ENCODE measurements at regions not wholly inside any gene's neighbourhood (a gene's known extent, or its start where the extent isn't known, plus 50 kb on each side); places are given as distances from the start of the nearest gene placed in this dataset.

DNA sequence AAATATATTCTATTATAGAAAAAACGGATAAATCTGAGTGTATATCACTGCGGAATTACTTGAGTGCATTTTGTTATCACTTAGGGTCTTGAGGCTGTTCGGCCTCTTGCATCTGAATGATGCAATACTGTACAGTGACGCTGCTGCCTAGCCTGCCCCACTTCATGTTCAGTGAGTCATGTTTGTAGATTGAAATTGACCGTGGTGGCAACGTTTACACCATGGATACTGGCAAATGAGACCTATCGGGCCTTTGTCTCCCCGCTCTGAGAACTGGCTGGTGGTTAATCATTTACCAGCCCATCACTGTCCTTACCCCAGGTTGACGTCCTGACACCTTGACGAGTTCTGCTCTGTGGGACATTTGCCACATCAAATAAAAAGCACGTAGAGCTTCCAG is 510.1 kb upstream of the ADAMTS16 start:
- Histone ChIP-seq H4K20me1 (replicated peaks; ENCODE audit: control insufficient read depth, extremely low read depth, insufficient read depth, low read length) (no peaks in the 10 kb centered on the region), H3K4me2 (ENCODE audit: insufficient read depth, low read length) (no peak overlapping the region), H3K4me1 (ENCODE audit: control insufficient read depth, extremely low read depth, insufficient read depth, low read length) (no peaks in the 10 kb centered on the region), H2AFZ (ENCODE audit: low read depth, low read length) (no peak overlapping the region), H3K9me1 (replicated peaks; ENCODE audit: control insufficient read depth, extremely low read depth, insufficient read depth, low read length) (no peaks in the 10 kb centered on the region), H3K9ac (replicated peaks; ENCODE audit: extremely low read depth, insufficient read depth, low read length) (no peak overlapping the region), H3K27me3 (ENCODE audit: control insufficient read depth in 2 of 2, insufficient read depth in 2 of 2, low read length in 2 of 2) (no peaks in the 10 kb centered on the region), H3K9me3 (replicated peaks; ENCODE audit: control insufficient read depth, insufficient read depth, low read length) (peaks cover 8% of the 10 kb centered on the region), H3K36me3 (ENCODE audit: control insufficient read depth in 2 of 2, extremely low read depth in 1 of 2, insufficient read depth in 2 of 2, low read length in 2 of 2) (no peaks in the 10 kb centered on the region), H3K79me2 (ENCODE audit: control insufficient read depth, insufficient read depth, low read length) (no peaks in the 10 kb centered on the region), H3K4me3 (replicated peaks in 1 of 3; ENCODE audit: insufficient read depth in 1 of 3, low read depth in 1 of 3, low read length in 3 of 3) (no peak overlapping the region), H3K27ac (ENCODE audit: insufficient read depth, low read depth, low read length) (no peak overlapping the region)
- BruUV-seq (replicated peaks) = no TSS peak
- ChIA-PET CTCF (no interaction called here), POLR2A (no interaction called here)
- no peak for FAIRE-seq
- dilution Hi-C loops (cut with MboI; ENCODE audit: extremely low pct_ligation_motif_present, low sequenced_read_pairs) (no loop called here), intact Hi-C loops (cut with micrococcal nuclease) (no loop called here)
- DNase-seq (ENCODE audit: low read depth, low spot score) = no peak
- no peak for TF ChIP-seq JUN (IDR thresholded peaks at IDR 0.05; ENCODE audit: borderline replicate concordance, insufficient read depth, insufficient read length, low read depth)
- no peak for TF ChIP-seq GATA2 (IDR thresholded peaks at IDR 0.05; ENCODE audit: insufficient read depth, insufficient read length, low read depth, low read length)
- no peak for TF ChIP-seq POLR2AphosphoS5 (IDR thresholded peaks at IDR 0.05; ENCODE audit: insufficient read depth, low read depth, low read length)
- no peak for TF ChIP-seq FOS (IDR thresholded peaks at IDR 0.05; ENCODE audit: borderline replicate concordance, insufficient read depth, low read length)
- no peak for TF ChIP-seq EZH2 (IDR thresholded peaks at IDR 0.05; ENCODE audit: borderline replicate concordance, low read depth, low read length, severe bottlenecking)
- TF ChIP-seq, protein P1, sequence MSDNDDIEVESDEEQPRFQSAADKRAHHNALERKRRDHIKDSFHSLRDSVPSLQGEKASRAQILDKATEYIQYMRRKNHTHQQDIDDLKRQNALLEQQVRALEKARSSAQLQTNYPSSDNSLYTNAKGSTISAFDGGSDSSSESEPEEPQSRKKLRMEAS (IDR thresholded peaks at IDR 0.05; ENCODE audit: insufficient read depth, insufficient read length) = no peak
- TF ChIP-seq MYC (IDR thresholded peaks at IDR 0.05; ENCODE audit: low read depth, low read length) = no peak
- TF ChIP-seq, protein P2, sequence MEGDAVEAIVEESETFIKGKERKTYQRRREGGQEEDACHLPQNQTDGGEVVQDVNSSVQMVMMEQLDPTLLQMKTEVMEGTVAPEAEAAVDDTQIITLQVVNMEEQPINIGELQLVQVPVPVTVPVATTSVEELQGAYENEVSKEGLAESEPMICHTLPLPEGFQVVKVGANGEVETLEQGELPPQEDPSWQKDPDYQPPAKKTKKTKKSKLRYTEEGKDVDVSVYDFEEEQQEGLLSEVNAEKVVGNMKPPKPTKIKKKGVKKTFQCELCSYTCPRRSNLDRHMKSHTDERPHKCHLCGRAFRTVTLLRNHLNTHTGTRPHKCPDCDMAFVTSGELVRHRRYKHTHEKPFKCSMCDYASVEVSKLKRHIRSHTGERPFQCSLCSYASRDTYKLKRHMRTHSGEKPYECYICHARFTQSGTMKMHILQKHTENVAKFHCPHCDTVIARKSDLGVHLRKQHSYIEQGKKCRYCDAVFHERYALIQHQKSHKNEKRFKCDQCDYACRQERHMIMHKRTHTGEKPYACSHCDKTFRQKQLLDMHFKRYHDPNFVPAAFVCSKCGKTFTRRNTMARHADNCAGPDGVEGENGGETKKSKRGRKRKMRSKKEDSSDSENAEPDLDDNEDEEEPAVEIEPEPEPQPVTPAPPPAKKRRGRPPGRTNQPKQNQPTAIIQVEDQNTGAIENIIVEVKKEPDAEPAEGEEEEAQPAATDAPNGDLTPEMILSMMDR (IDR thresholded peaks at IDR 0.05; ENCODE audit: extremely low read depth in 1 of 2, insufficient read depth in 1 of 2, low read depth in 1 of 2, low read length in 2 of 2) = no peak
- no peak for TF ChIP-seq POLR2A (IDR thresholded peaks at IDR 0.05; ENCODE audit: low read depth, low read length)
